Germinal center (tissue), 1 donor: ENCODE measurements at regions not wholly inside any gene's neighbourhood (a gene's known extent, or its start where the extent isn't known, plus 50 kb on each side); places are given as distances from the start of the nearest gene placed in this dataset.

ENCODE experiments used
- DNase-seq: peaks from one replicate; pipeline ENCODE4 v3.0.0; 2012; ENCODE audit warnings: mixed read lengths, low spot score

- no peak for DNase-seq
These were observed 972.7 kb downstream of the BRD1 start for GRCh38 chr22:48855013-48855412.

- no peak for DNase-seq
These were observed 973.9 kb downstream of the BRD1 start for GRCh38 chr22:48853627-48854240.

GRCh38 chr22:48851933-48852549 lies 975.6 kb downstream of the BRD1 start:
- no peak for DNase-seq

- DNase-seq, result no peak
These were observed 976.9 kb downstream of the BRD1 start for GRCh38 chr22:48850658-48851287.

GRCh38 chr22:48849963-48850657 lies 977.6 kb downstream of the BRD1 start:
- no peak for DNase-seq

- no peak for DNase-seq
These were observed 978.3 kb downstream of the BRD1 start for GRCh38 chr22:48849219-48849912.

GRCh38 chr22:48846200-48846599 lies 981.5 kb downstream of the BRD1 start:
- no peak for DNase-seq

GRCh38 chr22:48845356-48845936 lies 982.2 kb downstream of the BRD1 start:
- DNase-seq, result no peak

GRCh38 chr22:48844056-48844675 lies 983.5 kb downstream of the BRD1 start:
- DNase-seq, result no peak

GRCh38 chr22:48843640-48844039 lies 984.0 kb downstream of the BRD1 start:
- no peak for DNase-seq

GRCh38 chr22:48842976-48843375 lies 984.7 kb downstream of the BRD1 start:
- DNase-seq, result no peak

- DNase-seq, result no peak
These were observed 985.1 kb downstream of the BRD1 start for GRCh38 chr22:48842583-48842945.

GRCh38 chr22:48841881-48842582 lies 985.6 kb downstream of the BRD1 start:
- no peak for DNase-seq

GRCh38 chr22:48840112-48840949 lies 987.3 kb downstream of the BRD1 start:
- DNase-seq, result no peak

GRCh38 chr22:48838846-48839730 lies 988.6 kb downstream of the BRD1 start:
- DNase-seq, result no peak

GRCh38 chr22:48838376-48838775 lies 989.3 kb downstream of the BRD1 start:
- no peak for DNase-seq

- no peak for DNase-seq
These were observed 990.2 kb downstream of the BRD1 start for GRCh38 chr22:48837341-48837935.

- DNase-seq, result no peak
These were observed 990.9 kb downstream of the BRD1 start for GRCh38 chr22:48836673-48837340.
